Natural killer cell (primary cell): ENCODE measurements at regions not wholly inside any gene's neighbourhood (a gene's known extent, or its start where the extent isn't known, plus 50 kb on each side); places are given as distances from the start of the nearest gene placed in this dataset.

Experiments
- ATAC-seq, 3 donors: fragments of 150-1000 bp in 2 of 3; fragments of 200-7000 bp in 1 of 3; cut with Tn5 transposase; 1 replicate in 1 of 3; 2 replicates in 2 of 3; pipeline ENCODE4 v1.10.0; 2021; ENCODE audit warnings: mild to moderate bottlenecking in 2 of 3, moderate library complexity in 2 of 3
- DNase-seq, 2 donors: peaks; one replicate each; pipeline versions ENCODE4 v3.0.0 to v3.0.0-alpha.2; 2013 to 2021; ENCODE audit warnings: mixed read lengths in 1 of 2
- H3K27ac ChIP-seq: one replicate; pipeline ENCODE4 v1.5.1; 2013; ENCODE audit warnings: mild to moderate bottlenecking, low read length
- H3K27me3 ChIP-seq: one replicate; pipeline ENCODE4 v1.6.1; 2013; ENCODE audit warnings: low read length; ENCODE audit not compliant: control insufficient read depth, insufficient read depth
- H3K36me3 ChIP-seq: one replicate; pipeline ENCODE4 v1.6.1; 2013; ENCODE audit warnings: low read length; ENCODE audit not compliant: control insufficient read depth, insufficient read depth
- H3K4me1 ChIP-seq: one replicate; pipeline ENCODE4 v1.6.1; 2013; ENCODE audit warnings: low read length; ENCODE audit not compliant: control insufficient read depth, insufficient read depth
- H3K4me3 ChIP-seq: one replicate; pipeline ENCODE4 v1.5.1; 2013; ENCODE audit warnings: low read length
- H3K9me3 ChIP-seq: one replicate; pipeline ENCODE4 v1.6.1; 2013; ENCODE audit warnings: low read length; ENCODE audit not compliant: control insufficient read depth, insufficient read depth
- H3K27ac Mint-ChIP-seq, 2 donors: one replicate each; pipeline ENCODE4 v1.8.0; 2022; ENCODE audit warnings: mild to moderate bottlenecking in 2 of 2, mixed read lengths in 2 of 2, moderate library complexity in 1 of 2
- H3K27me3 Mint-ChIP-seq, 2 donors: one replicate each; pipeline ENCODE4 v1.8.0; 2022; ENCODE audit warnings: low read depth in 2 of 2, mixed read lengths in 2 of 2
- H3K36me3 Mint-ChIP-seq: one replicate; pipeline ENCODE4 v1.8.0; 2022; ENCODE audit warnings: mixed read lengths
- H3K4me1 Mint-ChIP-seq, 2 donors: one replicate each; pipeline ENCODE4 v1.8.0; 2022; ENCODE audit warnings: mixed read lengths in 2 of 2
- H3K4me3 Mint-ChIP-seq: one replicate; pipeline ENCODE4 v1.8.0; 2022; ENCODE audit warnings: mild to moderate bottlenecking, moderate library complexity, mixed read lengths
- H3K9me3 Mint-ChIP-seq, 2 donors: one replicate each; pipeline ENCODE4 v1.8.0; 2022; ENCODE audit warnings: mixed read lengths in 2 of 2
- CTCF ChIP-seq: fragments of 200-600 bp; IDR thresholded peaks from one replicate; pipeline ENCODE4 v1.8.0; 2022; ENCODE audit warnings: antibody characterized with exemption
- WGBS: methylation state at CpG from one replicate; pipeline ENCODE4 v1.1.7; 2013; ENCODE audit warnings: missing lambda C conversion rate; ENCODE audit not compliant: insufficient coverage; 5-methylcytosine and 5-hydroxymethylcytosine counted together
- intact Hi-C: fragments of 100-400 bp; cut with micrococcal nuclease; formaldehyde crosslinking; loops from one replicate; pipeline ENCODE4 v1.14.2; 2022

- DNase-seq (no peak), ATAC-seq (no peak)
- no peaks in the 10 kb centered on the region for H3K36me3 ChIP-seq
- no peak for TF ChIP-seq CTCF
- peaks cover 15 to 29% of the 10 kb centered on the region in 2 donors for H3K9me3 Mint-ChIP-seq
- peaks cover 4% of the 10 kb centered on the region for H3K9me3 ChIP-seq
- H3K27me3 ChIP-seq = no peaks in the 10 kb centered on the region
- H3K36me3 Mint-ChIP-seq = no peaks in the 10 kb centered on the region
- no peak overlapping the region for H3K4me3 Mint-ChIP-seq
- H3K4me3 ChIP-seq = no peak overlapping the region
- no peaks in the 10 kb centered on the region for H3K4me1 ChIP-seq
- H3K4me1 Mint-ChIP-seq = no peaks in the 10 kb centered on the region
- H3K27me3 Mint-ChIP-seq = no peaks in the 10 kb centered on the region
- intact Hi-C loops = no loop called here
- H3K27ac Mint-ChIP-seq = no peak overlapping the region
- 75% methylated on average over 2 of the region's 3 CpGs for WGBS
- no peak overlapping the region for H3K27ac ChIP-seq
These were observed 238.3 kb upstream of the ESRRG start for GRCh38 chr1:216961516-216961915.

GRCh38 chr1:216960716-216961115 is 237.5 kb upstream of the ESRRG start:
- no peak for DNase-seq
- Histone ChIP-seq H3K9me3 (peaks cover 3% of the 10 kb centered on the region), H3K4me1 (no peaks in the 10 kb centered on the region), H3K27me3 (no peaks in the 10 kb centered on the region), H3K27ac (no peak overlapping the region), H3K4me3 (no peak overlapping the region), H3K36me3 (no peaks in the 10 kb centered on the region)
- Mint-ChIP-seq H3K4me1 (no peaks in the 10 kb centered on the region), H3K4me3 (no peak overlapping the region), H3K27me3 (no peaks in the 10 kb centered on the region), H3K36me3 (no peaks in the 10 kb centered on the region), H3K27ac (no peak overlapping the region), H3K9me3 (peaks cover 15 to 27% of the 10 kb centered on the region in 2 donors)
- no peak for TF ChIP-seq CTCF
- intact Hi-C loops = no loop called here
- no peak for ATAC-seq

- Mint-ChIP-seq H3K9me3 (peaks cover 21 to 24% of the 10 kb centered on the region in 2 donors), H3K4me3 (no peak overlapping the region), H3K27me3 (no peaks in the 10 kb centered on the region), H3K27ac (no peak overlapping the region), H3K4me1 (no peaks in the 10 kb centered on the region), H3K36me3 (no peaks in the 10 kb centered on the region)
- WGBS = 93% methylated on average over 4 of the region's 4 CpGs
- Histone ChIP-seq H3K36me3 (no peaks in the 10 kb centered on the region), H3K27ac (no peak overlapping the region), H3K9me3 (peaks cover 3% of the 10 kb centered on the region), H3K4me3 (no peak overlapping the region), H3K27me3 (no peaks in the 10 kb centered on the region), H3K4me1 (no peaks in the 10 kb centered on the region)
- no peak for TF ChIP-seq CTCF
- ATAC-seq (no peak), DNase-seq (no peak)
- intact Hi-C loops = no loop called here
These were observed 235.3 kb upstream of the ESRRG start for GRCh38 chr1:216958569-216958968.

GRCh38 chr1:216953495-216953894 is 230.3 kb upstream of the ESRRG start:
- Mint-ChIP-seq H3K36me3 (no peaks in the 10 kb centered on the region), H3K27me3 (no peaks in the 10 kb centered on the region), H3K27ac (no peak overlapping the region), H3K4me3 (no peak overlapping the region), H3K4me1 (no peaks in the 10 kb centered on the region), H3K9me3 (peaks cover 14% of the 10 kb centered on the region in 2 donors)
- intact Hi-C loops = no loop called here
- Histone ChIP-seq H3K36me3 (no peaks in the 10 kb centered on the region), H3K27ac (no peak overlapping the region), H3K4me1 (no peaks in the 10 kb centered on the region), H3K9me3 (no peaks in the 10 kb centered on the region), H3K27me3 (no peaks in the 10 kb centered on the region), H3K4me3 (no peak overlapping the region)
- 95% methylated on average over 1 of the region's 2 CpGs for WGBS
- no peak for DNase-seq
- ATAC-seq = no peak
- TF ChIP-seq CTCF = no peak
